ENCODE measurements at regions not wholly inside any gene's neighbourhood (a gene's known extent, or its start where the extent isn't known, plus 50 kb on each side); places are given as distances from the start of the nearest gene placed in this dataset.

DNA sequence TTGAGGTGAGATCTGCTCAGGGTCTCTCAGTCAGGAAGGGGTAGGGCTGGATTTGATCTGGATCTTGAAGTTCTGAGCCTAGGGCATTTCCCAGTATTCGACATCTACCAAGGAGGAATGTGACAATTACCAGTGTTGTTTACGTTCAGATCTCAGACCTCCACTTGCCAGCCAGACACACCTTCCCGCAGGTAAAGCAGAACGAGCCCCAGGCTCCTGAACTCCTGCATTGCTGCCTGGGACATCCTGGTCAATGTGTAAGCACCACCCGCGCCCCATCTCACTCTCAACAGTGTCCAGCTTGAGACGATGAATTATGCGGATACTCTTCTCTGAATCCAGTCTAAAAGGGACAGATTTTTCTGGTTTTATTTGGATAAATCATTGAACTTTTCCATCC lies 56.7 kb upstream of the PTCH1 start:
- H3K27me3 ChIP-seq (ENCODE audit: control insufficient read depth in 2 of 2, insufficient read depth in 2 of 2, low read length in 2 of 2), result peaks cover 18 to 69% of the 10 kb centered on the region in 2 experiments; a peak in 4 of 5 replicates
- FAIRE-seq (no peak), ATAC-seq (no peak), DNase-seq (ENCODE audit: extremely low read depth in 1 of 4, low spot score in 3 of 4) (no peak)
- BruUV-seq (replicated peaks), result no TSS peak
- H3K9me3 ChIP-seq (replicated peaks; ENCODE audit: control insufficient read depth, insufficient read depth, low read depth, low read length), result no peaks in the 10 kb centered on the region
- H3K79me2 ChIP-seq (ENCODE audit: control insufficient read depth, insufficient read depth, low read length), result no peaks in the 10 kb centered on the region
- no peak overlapping the region for H2AFZ ChIP-seq (ENCODE audit: low read depth, low read length)
- in situ Hi-C loops (cut with MboI), result no loop called here
- no peaks in the 10 kb centered on the region; the same call in 1 of the 2 replicates for H4K20me1 ChIP-seq (replicated peaks; ENCODE audit: control insufficient read depth, insufficient read depth, low read length)
- H3K4me2 ChIP-seq (ENCODE audit: insufficient read depth, low read length), result no peak overlapping the region
- H3K27ac ChIP-seq (ENCODE audit: extremely low read depth, low read depth, low read length), result no peak overlapping the region
- 8% methylated on average over 8 of the region's 8 CpGs for WGBS (ENCODE audit: insufficient coverage, low coverage, missing lambda C conversion rate)
- H3K9me1 ChIP-seq (ENCODE audit: control insufficient read depth, insufficient read depth, low read length), result no peaks in the 10 kb centered on the region
- no peak overlapping the region for H3K9ac ChIP-seq (ENCODE audit: insufficient read depth in 1 of 2, low read depth in 2 of 2, low read length in 2 of 2)
- CTCF ChIA-PET (ENCODE audit: low intra/inter-chr PET ratio), result no interaction called here
- no peak overlapping the region for H3K4me3 ChIP-seq
- no peaks in the 10 kb centered on the region for H3K36me3 ChIP-seq (ENCODE audit: control insufficient read depth, insufficient read depth, low read length)
- intact Hi-C loops (cut with micrococcal nuclease), result no loop called here
- H3K4me1 ChIP-seq (replicated peaks in 1 of 2; ENCODE audit: control insufficient read depth in 2 of 2, insufficient read depth in 2 of 2, low read length in 2 of 2), result peaks cover 0 to 5% of the 10 kb centered on the region in 2 experiments; a peak in 2 of 5 replicates
- TF ChIP-seq BRCA1 (IDR thresholded peaks at IDR 0.05) (no peak), BRCA1 (CRISPR knock-in tag; IDR thresholded peaks at IDR 0.05) (no peak), ZFX (CRISPR knock-in tag; IDR thresholded peaks at IDR 0.05) (no peak), CREBBP (IDR thresholded peaks at IDR 0.05; ENCODE audit: low read depth, low read length) (no peak), FOXM1 (IDR thresholded peaks at IDR 0.05; ENCODE audit: low read depth) (no peak), FOXM1 (CRISPR knock-in tag; IDR thresholded peaks at IDR 0.05; ENCODE audit: low read depth) (no peak), ZNF124 (CRISPR knock-in tag; IDR thresholded peaks at IDR 0.05) (no peak), ZFP36 (IDR thresholded peaks at IDR 0.05; ENCODE audit: low read depth, low read length, partially characterized antibody) (no peak), SNRNP70 (optimal IDR thresholded peaks at IDR 0.05; ENCODE audit: low read depth, low read length) (no peak)
- TF ChIP-seq, protein P1, sequence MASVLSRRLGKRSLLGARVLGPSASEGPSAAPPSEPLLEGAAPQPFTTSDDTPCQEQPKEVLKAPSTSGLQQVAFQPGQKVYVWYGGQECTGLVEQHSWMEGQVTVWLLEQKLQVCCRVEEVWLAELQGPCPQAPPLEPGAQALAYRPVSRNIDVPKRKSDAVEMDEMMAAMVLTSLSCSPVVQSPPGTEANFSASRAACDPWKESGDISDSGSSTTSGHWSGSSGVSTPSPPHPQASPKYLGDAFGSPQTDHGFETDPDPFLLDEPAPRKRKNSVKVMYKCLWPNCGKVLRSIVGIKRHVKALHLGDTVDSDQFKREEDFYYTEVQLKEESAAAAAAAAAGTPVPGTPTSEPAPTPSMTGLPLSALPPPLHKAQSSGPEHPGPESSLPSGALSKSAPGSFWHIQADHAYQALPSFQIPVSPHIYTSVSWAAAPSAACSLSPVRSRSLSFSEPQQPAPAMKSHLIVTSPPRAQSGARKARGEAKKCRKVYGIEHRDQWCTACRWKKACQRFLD (CRISPR knock-in tag; IDR thresholded peaks at IDR 0.05), result no peak
- TF ChIP-seq, protein P2, sequence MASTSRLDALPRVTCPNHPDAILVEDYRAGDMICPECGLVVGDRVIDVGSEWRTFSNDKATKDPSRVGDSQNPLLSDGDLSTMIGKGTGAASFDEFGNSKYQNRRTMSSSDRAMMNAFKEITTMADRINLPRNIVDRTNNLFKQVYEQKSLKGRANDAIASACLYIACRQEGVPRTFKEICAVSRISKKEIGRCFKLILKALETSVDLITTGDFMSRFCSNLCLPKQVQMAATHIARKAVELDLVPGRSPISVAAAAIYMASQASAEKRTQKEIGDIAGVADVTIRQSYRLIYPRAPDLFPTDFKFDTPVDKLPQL (IDR thresholded peaks at IDR 0.05; ENCODE audit: extremely low read depth, insufficient read length), result no peak
- TF ChIP-seq, protein P3, sequence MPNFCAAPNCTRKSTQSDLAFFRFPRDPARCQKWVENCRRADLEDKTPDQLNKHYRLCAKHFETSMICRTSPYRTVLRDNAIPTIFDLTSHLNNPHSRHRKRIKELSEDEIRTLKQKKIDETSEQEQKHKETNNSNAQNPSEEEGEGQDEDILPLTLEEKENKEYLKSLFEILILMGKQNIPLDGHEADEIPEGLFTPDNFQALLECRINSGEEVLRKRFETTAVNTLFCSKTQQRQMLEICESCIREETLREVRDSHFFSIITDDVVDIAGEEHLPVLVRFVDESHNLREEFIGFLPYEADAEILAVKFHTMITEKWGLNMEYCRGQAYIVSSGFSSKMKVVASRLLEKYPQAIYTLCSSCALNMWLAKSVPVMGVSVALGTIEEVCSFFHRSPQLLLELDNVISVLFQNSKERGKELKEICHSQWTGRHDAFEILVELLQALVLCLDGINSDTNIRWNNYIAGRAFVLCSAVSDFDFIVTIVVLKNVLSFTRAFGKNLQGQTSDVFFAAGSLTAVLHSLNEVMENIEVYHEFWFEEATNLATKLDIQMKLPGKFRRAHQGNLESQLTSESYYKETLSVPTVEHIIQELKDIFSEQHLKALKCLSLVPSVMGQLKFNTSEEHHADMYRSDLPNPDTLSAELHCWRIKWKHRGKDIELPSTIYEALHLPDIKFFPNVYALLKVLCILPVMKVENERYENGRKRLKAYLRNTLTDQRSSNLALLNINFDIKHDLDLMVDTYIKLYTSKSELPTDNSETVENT (CRISPR knock-in tag; IDR thresholded peaks at IDR 0.05), result no peak
- TF ChIP-seq, protein P4, sequence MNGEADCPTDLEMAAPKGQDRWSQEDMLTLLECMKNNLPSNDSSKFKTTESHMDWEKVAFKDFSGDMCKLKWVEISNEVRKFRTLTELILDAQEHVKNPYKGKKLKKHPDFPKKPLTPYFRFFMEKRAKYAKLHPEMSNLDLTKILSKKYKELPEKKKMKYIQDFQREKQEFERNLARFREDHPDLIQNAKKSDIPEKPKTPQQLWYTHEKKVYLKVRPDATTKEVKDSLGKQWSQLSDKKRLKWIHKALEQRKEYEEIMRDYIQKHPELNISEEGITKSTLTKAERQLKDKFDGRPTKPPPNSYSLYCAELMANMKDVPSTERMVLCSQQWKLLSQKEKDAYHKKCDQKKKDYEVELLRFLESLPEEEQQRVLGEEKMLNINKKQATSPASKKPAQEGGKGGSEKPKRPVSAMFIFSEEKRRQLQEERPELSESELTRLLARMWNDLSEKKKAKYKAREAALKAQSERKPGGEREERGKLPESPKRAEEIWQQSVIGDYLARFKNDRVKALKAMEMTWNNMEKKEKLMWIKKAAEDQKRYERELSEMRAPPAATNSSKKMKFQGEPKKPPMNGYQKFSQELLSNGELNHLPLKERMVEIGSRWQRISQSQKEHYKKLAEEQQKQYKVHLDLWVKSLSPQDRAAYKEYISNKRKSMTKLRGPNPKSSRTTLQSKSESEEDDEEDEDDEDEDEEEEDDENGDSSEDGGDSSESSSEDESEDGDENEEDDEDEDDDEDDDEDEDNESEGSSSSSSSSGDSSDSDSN (IDR thresholded peaks at IDR 0.05; ENCODE audit: borderline replicate concordance in 1 of 2, low read depth in 2 of 2, low read length in 2 of 2), result no peak
- POLR2A ChIA-PET, result no interaction called here

All from K562 (cell line).